RWPE2 (cell line): ENCODE measurements at regions not wholly inside any gene's neighbourhood (a gene's known extent, or its start where the extent isn't known, plus 50 kb on each side); places are given as distances from the start of the nearest gene placed in this dataset.
A peak's percentile ranks its signal among the peaks of the same experiment; 100 is the strongest.
"Not testable (repeated sequence)": the region's sequence is repeated elsewhere in the genome, so short reads cannot be mapped to it uniquely, and the experiment has no call there.

ENCODE experiments used
- ATAC-seq: fragments of 200-7000 bp; cut with Tn5 transposase; 3 replicates; pipeline ENCODE4 v1.9.1; 2021; ENCODE audit warnings: low read depth
- DNase-seq: peaks from one replicate; pipeline ENCODE4 v3.0.0-alpha.2; 2020; ENCODE audit warnings: low spot score
- H3K27ac ChIP-seq: fragments of 450-650 bp; 2 replicates; pipeline ENCODE4 v1.5.1; 2017; ENCODE audit warnings: mild to moderate bottlenecking; ENCODE audit not compliant: poor library complexity, severe bottlenecking
- H3K27me3 ChIP-seq: fragments of 250-450 bp; sonication (Bioruptor Pico); 2 replicates; pipeline ENCODE4 v1.5.1; 2021; ENCODE audit warnings: mild to moderate bottlenecking, moderate library complexity; ENCODE audit not compliant: insufficient read depth, poor library complexity, severe bottlenecking
- H3K36me3 ChIP-seq: fragments of 250-450 bp; sonication (Bioruptor Pico); 2 replicates; pipeline ENCODE4 v1.5.1; 2020; ENCODE audit warnings: low read depth, mild to moderate bottlenecking, moderate library complexity
- H3K4me1 ChIP-seq: fragments of 250-450 bp; sonication (Bioruptor Pico); 2 replicates; pipeline ENCODE4 v1.5.1; 2021; ENCODE audit warnings: mild to moderate bottlenecking, moderate library complexity; ENCODE audit not compliant: insufficient read depth, poor library complexity, severe bottlenecking
- H3K4me3 ChIP-seq: fragments of 250-450 bp; sonication (Bioruptor Pico); 2 replicates; pipeline ENCODE4 v1.5.1; 2021; ENCODE audit warnings: mild to moderate bottlenecking, moderate library complexity; ENCODE audit not compliant: severe bottlenecking
- H3K9me3 ChIP-seq: fragments of 250-450 bp; sonication (Bioruptor Pico); 2 replicates; pipeline ENCODE4 v1.5.1; 2021; ENCODE audit warnings: mild to moderate bottlenecking, moderate library complexity; ENCODE audit not compliant: severe bottlenecking
- TF ChIP-seq, protein P1 (sequence below): fragments of 450-650 bp; IDR thresholded peaks from one replicate; pipeline ENCODE4 v1.5.1; 2017; ENCODE audit warnings: mild to moderate bottlenecking, moderate library complexity; ENCODE audit not compliant: poor library complexity, severe bottlenecking

DNA sequence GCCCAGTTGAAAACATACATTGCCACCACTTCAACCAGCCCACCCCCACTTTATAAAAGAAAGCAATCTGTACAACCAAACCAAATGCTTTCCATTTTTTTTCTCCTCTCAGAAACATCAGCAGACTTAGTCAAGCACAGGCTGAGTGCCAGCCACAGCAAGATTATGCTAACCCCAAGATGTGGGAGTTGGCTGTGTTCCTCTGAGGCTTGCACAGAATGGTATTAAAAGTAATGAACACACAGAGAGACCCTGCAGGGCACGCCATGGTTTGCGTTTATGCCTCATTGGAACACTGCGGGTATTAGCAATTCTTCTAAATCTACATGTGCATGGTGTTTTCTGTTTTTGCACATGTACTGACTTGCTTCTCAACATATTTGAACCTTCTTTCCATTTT is 419.9 kb upstream of the GRAMD2B start:
- DNase-seq (no peak), ATAC-seq (no peak)
- Histone ChIP-seq H3K27ac (no peak overlapping the region), H3K36me3 (no peaks in the 10 kb centered on the region), H3K4me3 (no peak overlapping the region), H3K27me3 (no peaks in the 10 kb centered on the region), H3K9me3 (no peaks in the 10 kb centered on the region), H3K4me1 (no peaks in the 10 kb centered on the region)
- TF ChIP-seq, protein P1, sequence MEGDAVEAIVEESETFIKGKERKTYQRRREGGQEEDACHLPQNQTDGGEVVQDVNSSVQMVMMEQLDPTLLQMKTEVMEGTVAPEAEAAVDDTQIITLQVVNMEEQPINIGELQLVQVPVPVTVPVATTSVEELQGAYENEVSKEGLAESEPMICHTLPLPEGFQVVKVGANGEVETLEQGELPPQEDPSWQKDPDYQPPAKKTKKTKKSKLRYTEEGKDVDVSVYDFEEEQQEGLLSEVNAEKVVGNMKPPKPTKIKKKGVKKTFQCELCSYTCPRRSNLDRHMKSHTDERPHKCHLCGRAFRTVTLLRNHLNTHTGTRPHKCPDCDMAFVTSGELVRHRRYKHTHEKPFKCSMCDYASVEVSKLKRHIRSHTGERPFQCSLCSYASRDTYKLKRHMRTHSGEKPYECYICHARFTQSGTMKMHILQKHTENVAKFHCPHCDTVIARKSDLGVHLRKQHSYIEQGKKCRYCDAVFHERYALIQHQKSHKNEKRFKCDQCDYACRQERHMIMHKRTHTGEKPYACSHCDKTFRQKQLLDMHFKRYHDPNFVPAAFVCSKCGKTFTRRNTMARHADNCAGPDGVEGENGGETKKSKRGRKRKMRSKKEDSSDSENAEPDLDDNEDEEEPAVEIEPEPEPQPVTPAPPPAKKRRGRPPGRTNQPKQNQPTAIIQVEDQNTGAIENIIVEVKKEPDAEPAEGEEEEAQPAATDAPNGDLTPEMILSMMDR, result no peak

DNA sequence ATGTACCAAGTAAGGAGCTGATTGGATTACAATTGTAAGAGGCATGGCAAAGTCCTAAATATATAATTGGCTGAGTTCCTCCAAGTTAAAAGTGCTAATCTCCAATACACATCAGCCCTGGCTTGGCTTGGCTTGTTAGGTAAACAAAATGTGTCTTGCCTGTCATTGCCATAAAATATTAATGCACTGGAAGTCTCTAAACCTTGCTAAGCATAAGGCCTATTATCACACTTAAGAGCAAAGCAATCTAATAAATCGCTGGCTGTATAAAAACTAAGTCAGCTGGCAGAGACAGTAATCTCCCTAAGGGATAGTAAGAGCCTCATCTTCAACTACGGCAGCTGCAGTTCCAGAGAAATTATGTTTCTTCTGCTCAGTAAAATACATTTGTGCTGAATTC is 418.6 kb upstream of the GRAMD2B start:
- no peak for ATAC-seq
- Histone ChIP-seq H3K9me3 (no peaks in the 10 kb centered on the region), H3K4me1 (no peaks in the 10 kb centered on the region), H3K4me3 (no peak overlapping the region), H3K27me3 (no peaks in the 10 kb centered on the region), H3K36me3 (no peaks in the 10 kb centered on the region), H3K27ac (no peak overlapping the region)
- TF ChIP-seq, protein P1, result no peak
- DNase-seq, result no peak

DNA sequence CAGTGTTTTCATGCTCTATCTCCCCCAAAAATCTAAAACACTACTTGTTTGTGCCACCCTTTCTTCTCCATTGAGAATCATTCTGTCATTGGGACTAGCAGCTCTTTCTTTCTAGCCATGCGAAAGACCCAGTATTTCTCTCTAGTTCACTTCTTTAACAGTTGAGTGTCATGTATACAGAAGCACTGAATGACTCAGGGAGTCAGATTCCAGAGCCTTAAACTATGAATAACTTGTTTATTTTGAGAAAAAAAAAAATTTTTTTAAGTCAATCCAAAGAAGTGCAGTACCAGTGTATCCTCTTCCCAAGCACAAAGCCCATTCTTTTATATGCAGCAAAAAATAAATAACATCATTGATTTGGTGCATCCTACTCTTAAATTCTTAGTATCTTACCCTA is 415.4 kb upstream of the GRAMD2B start:
- ATAC-seq, result peak; percentile 35; the same call in 2 of the 3 replicates
- DNase-seq, result no peak
- Histone ChIP-seq H3K4me3 (no peak overlapping the region), H3K9me3 (no peaks in the 10 kb centered on the region), H3K36me3 (no peaks in the 10 kb centered on the region), H3K27me3 (no peaks in the 10 kb centered on the region), H3K4me1 (no peaks in the 10 kb centered on the region), H3K27ac (no peak overlapping the region)
- TF ChIP-seq, protein P1, result no peak

DNA sequence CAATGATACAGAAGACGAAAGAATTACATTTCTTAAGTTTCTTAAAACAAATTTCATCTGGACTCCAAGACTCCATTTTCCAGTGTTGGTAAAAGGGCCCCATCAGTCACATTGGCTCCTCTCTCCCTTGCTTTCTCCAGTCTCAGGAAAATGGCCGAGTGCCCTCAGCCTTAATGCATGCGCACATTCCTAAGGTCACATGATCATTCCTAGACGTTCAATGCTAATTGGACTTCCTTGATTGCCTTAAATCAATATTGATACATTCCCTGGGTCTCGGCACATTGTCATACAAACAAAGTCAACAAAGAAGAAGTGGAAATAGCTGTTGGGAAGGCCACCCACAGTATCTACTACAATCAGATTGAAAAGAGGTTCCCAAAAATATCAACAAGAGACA is 413.6 kb upstream of the GRAMD2B start:
- TF ChIP-seq, protein P1, result no peak
- Histone ChIP-seq H3K36me3 (no peaks in the 10 kb centered on the region), H3K27ac (no peak overlapping the region), H3K27me3 (no peaks in the 10 kb centered on the region), H3K4me3 (no peak overlapping the region), H3K4me1 (no peaks in the 10 kb centered on the region), H3K9me3 (no peaks in the 10 kb centered on the region)
- DNase-seq (no peak), ATAC-seq (no peak)

DNA sequence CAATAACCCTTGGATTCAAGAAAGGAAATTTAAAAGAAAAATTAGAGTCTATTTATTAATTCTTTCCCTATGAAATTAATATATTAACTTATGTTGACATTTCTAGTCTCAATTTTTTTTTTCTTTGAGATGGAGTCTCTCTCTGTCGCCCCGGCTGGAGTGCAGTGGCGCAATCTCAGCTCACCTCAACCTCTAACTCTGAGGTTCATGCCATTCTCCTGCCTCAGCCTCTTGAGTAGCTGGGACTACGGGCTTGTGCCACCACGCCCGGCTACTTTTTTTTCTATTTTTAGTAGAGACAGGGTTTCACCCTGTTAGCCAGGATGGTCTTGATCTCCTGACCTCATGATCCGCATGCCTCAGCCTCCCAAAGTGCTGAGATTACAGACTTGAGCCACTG is 411.7 kb upstream of the GRAMD2B start:
- DNase-seq, H3K36me3 ChIP-seq, ATAC-seq, H3K27me3 ChIP-seq, H3K27ac ChIP-seq, H3K4me3 ChIP-seq, H3K4me1 ChIP-seq, H3K9me3 ChIP-seq: not testable (repeated sequence)

DNA sequence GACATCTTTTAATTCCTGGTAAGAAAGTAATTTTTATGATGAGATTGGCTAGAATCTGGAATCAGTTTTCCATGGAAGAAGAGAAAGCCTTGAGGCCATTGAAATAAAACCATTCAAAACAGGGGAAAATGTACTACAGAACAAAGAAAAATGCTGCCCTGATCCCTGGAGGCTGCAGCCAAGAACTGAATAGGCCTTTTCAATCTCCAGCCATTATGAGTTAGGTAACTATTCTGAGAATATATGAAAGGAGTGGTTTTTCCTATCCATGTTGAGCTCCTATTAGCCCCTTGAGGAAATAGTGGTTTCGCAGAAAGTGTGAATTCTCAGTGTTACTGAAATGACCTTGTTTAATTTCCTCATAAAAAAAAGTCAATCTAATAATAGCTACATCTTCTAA is 408.5 kb upstream of the GRAMD2B start:
- DNase-seq (no peak), ATAC-seq (no peak)
- no peaks in the 10 kb centered on the region for H3K36me3 ChIP-seq
- no peaks in the 10 kb centered on the region for H3K9me3 ChIP-seq
- H3K4me1 ChIP-seq, result no peaks in the 10 kb centered on the region
- no peak overlapping the region for H3K4me3 ChIP-seq
- TF ChIP-seq, protein P1, result no peak
- H3K27me3 ChIP-seq, result no peaks in the 10 kb centered on the region
- H3K27ac ChIP-seq, result no peak overlapping the region
